ENCODE measurements at regions not wholly inside any gene's neighbourhood (a gene's known extent, or its start where the extent isn't known, plus 50 kb on each side); places are given as distances from the start of the nearest gene placed in this dataset.

DNA sequence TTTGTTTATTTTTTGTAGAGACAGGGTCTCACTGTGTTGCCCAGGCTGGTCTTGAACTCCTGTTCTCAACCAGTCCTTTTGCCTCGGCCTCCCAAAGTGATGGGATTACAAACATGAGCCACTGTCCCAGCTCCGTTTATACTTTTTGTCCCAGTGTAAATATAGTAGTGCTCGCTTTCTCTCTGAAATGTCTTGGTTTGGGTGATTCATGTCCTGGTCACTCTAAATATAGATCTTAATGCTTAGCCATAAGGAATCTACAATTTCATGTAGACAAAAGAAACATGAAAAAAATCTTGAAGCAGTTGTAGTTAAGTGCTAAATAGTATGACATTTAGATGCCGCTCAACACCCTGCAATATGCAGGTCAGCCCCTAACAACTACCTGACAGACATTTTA, 126.9 kb downstream of the KATNIP start:
- H3K4me3 ChIP-seq (replicated peaks in 1 of 3; ENCODE audit: insufficient read depth in 1 of 3, low read depth in 2 of 3, low read length in 3 of 3) = no peak overlapping the region
- peaks cover 4 to 16% of the 10 kb centered on the region in 2 experiments; a peak in 3 of 5 replicates for H3K36me3 ChIP-seq (replicated peaks in 1 of 2; ENCODE audit: control insufficient read depth in 1 of 2, insufficient read depth in 2 of 2, low read length in 2 of 2)
- TF ChIP-seq HOXA9 (CRISPR knock-in tag; IDR thresholded peaks at IDR 0.05; ENCODE audit: borderline replicate concordance) (no peak), FOSL1 (CRISPR knock-in tag; IDR thresholded peaks at IDR 0.05; ENCODE audit: borderline replicate concordance) (no peak), ZNF790 (CRISPR knock-in tag; IDR thresholded peaks at IDR 0.05; ENCODE audit: borderline replicate concordance) (no peak), MAZ (IDR thresholded peaks at IDR 0.05; ENCODE audit: borderline replicate concordance, low read depth, low read length) (no peak), MAZ (CRISPR knock-in tag; IDR thresholded peaks at IDR 0.05; ENCODE audit: low read depth) (no peak), CEBPB (IDR thresholded peaks at IDR 0.05; ENCODE audit: borderline replicate concordance, low read depth, low read length) (no peak), ZNF329 (CRISPR knock-in tag; IDR thresholded peaks at IDR 0.05; ENCODE audit: low read depth) (no peak), CC2D1A (CRISPR knock-in tag; IDR thresholded peaks at IDR 0.05) (no peak), GPN1 (CRISPR knock-in tag; IDR thresholded peaks at IDR 0.05; ENCODE audit: borderline replicate concordance) (no peak), FOXC1 (CRISPR knock-in tag; IDR thresholded peaks at IDR 0.05; ENCODE audit: borderline replicate concordance) (no peak), ZFY (CRISPR knock-in tag; IDR thresholded peaks at IDR 0.05) (no peak), ZNF101 (CRISPR knock-in tag; IDR thresholded peaks at IDR 0.05; ENCODE audit: borderline replicate concordance, low read depth) (no peak), MTA3 (CRISPR knock-in tag; IDR thresholded peaks at IDR 0.05) (no peak), ZBTB1 (CRISPR knock-in tag; IDR thresholded peaks at IDR 0.05; ENCODE audit: borderline replicate concordance) (no peak), MAF1 (CRISPR knock-in tag; IDR thresholded peaks at IDR 0.05; ENCODE audit: borderline replicate concordance) (no peak), PAX8 (CRISPR knock-in tag; IDR thresholded peaks at IDR 0.05; ENCODE audit: borderline replicate concordance) (no peak)
- TF ChIP-seq, protein P1, sequence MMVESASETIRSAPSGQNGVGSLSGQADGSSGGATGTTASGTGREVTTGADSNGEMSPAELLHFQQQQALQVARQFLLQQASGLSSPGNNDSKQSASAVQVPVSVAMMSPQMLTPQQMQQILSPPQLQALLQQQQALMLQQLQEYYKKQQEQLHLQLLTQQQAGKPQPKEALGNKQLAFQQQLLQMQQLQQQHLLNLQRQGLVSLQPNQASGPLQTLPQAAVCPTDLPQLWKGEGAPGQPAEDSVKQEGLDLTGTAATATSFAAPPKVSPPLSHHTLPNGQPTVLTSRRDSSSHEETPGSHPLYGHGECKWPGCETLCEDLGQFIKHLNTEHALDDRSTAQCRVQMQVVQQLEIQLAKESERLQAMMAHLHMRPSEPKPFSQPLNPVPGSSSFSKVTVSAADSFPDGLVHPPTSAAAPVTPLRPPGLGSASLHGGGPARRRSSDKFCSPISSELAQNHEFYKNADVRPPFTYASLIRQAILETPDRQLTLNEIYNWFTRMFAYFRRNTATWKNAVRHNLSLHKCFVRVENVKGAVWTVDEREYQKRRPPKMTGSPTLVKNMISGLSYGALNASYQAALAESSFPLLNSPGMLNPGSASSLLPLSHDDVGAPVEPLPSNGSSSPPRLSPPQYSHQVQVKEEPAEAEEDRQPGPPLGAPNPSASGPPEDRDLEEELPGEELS (CRISPR knock-in tag; IDR thresholded peaks at IDR 0.05) = no peak
- TF ChIP-seq, protein P2, sequence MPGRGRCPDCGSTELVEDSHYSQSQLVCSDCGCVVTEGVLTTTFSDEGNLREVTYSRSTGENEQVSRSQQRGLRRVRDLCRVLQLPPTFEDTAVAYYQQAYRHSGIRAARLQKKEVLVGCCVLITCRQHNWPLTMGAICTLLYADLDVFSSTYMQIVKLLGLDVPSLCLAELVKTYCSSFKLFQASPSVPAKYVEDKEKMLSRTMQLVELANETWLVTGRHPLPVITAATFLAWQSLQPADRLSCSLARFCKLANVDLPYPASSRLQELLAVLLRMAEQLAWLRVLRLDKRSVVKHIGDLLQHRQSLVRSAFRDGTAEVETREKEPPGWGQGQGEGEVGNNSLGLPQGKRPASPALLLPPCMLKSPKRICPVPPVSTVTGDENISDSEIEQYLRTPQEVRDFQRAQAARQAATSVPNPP (CRISPR knock-in tag; IDR thresholded peaks at IDR 0.05) = no peak
- TF ChIP-seq, protein P3, sequence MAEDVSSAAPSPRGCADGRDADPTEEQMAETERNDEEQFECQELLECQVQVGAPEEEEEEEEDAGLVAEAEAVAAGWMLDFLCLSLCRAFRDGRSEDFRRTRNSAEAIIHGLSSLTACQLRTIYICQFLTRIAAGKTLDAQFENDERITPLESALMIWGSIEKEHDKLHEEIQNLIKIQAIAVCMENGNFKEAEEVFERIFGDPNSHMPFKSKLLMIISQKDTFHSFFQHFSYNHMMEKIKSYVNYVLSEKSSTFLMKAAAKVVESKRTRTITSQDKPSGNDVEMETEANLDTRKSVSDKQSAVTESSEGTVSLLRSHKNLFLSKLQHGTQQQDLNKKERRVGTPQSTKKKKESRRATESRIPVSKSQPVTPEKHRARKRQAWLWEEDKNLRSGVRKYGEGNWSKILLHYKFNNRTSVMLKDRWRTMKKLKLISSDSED (CRISPR knock-in tag; IDR thresholded peaks at IDR 0.05) = no peak
- in situ Hi-C loops (cut with HindIII; ENCODE audit: extremely low pct_ligation_motif_present, low pct_unique_long_range_greater_than_20kb) (no loop called here), intact Hi-C loops (cut with micrococcal nuclease; ENCODE audit: unreplicated experiment) (no loop called here)
- ChIA-PET CTCF (ENCODE audit: low intra/inter-chr PET ratio, low total read pairs) (no interaction called here), POLR2A (no interaction called here)
- peaks cover 16% of the 10 kb centered on the region for H3K4me1 ChIP-seq (ENCODE audit: insufficient read depth, low read length)
- no peak overlapping the region for H3K27ac ChIP-seq (ENCODE audit: extremely low read length, insufficient read depth, low read length)
- no peaks in the 10 kb centered on the region for H3K79me2 ChIP-seq (ENCODE audit: insufficient read depth, low read length)
- no peak overlapping the region for H3K4me2 ChIP-seq (ENCODE audit: low read depth, low read length)
- DNase-seq (ENCODE audit: low spot score) (no peak), ATAC-seq (no peak), FAIRE-seq (no peak)
- no peaks in the 10 kb centered on the region for H3K9me3 ChIP-seq (ENCODE audit: low read length)
- no peaks in the 10 kb centered on the region for H3K27me3 ChIP-seq (ENCODE audit: control insufficient read depth in 1 of 2, insufficient read depth in 2 of 2, low read length in 2 of 2)
- no TSS peak for BruUV-seq (replicated peaks)
- 87% methylated on average over 4 of the region's 4 CpGs for WGBS (ENCODE audit: low lambda C conversion rate)
- no peak overlapping the region for H2AFZ ChIP-seq (ENCODE audit: low read length)
- no peak overlapping the region for H3K9ac ChIP-seq (ENCODE audit: insufficient read depth, low read depth, low read length)
- no peaks in the 10 kb centered on the region for H4K20me1 ChIP-seq (ENCODE audit: insufficient read depth, low read length)

All from HepG2 (cell line).